WTC11 (cell line): ENCODE measurements at regions not wholly inside any gene's neighbourhood (a gene's known extent, or its start where the extent isn't known, plus 50 kb on each side); places are given as distances from the start of the nearest gene placed in this dataset.

ENCODE experiments used
- ATAC-seq: fragments of 200-7000 bp; cut with Tn5 transposase; 2 replicates; pipeline ENCODE4 v1.10.0; 2021; ENCODE audit warnings: mild to moderate bottlenecking, moderate library complexity
- CTCF ChIA-PET: fragments of 300-600 bp; sonication (Branson Sonifier 250); formaldehyde crosslinking; loops from one replicate; lab custom pipeline; 2021; ENCODE audit warnings: antibody characterized with exemption; lab: Charles Lee
- POLR2A ChIA-PET: fragments of 350-600 bp; sonication (Branson Sonifier 250); formaldehyde crosslinking; loops from one replicate; lab custom pipeline; 2021; ENCODE audit warnings: antibody characterized with exemption; lab: Charles Lee
- DNase-seq: peaks from one replicate; pipeline ENCODE4 v3.0.0; 2021; ENCODE audit warnings: low spot score
- H3K27ac Mint-ChIP-seq: 2 replicates; pipeline ENCODE4 v1.8.0; 2021; ENCODE audit warnings: mixed read lengths
- H3K27me3 Mint-ChIP-seq: 2 replicates; pipeline ENCODE4 v1.8.0; 2021; ENCODE audit warnings: low read depth, mild to moderate bottlenecking, moderate library complexity, mixed read lengths
- H3K36me3 Mint-ChIP-seq: 2 replicates; pipeline ENCODE4 v1.8.0; 2021; ENCODE audit warnings: mixed read lengths
- H3K4me1 Mint-ChIP-seq: 2 replicates; pipeline ENCODE4 v1.8.0; 2022; ENCODE audit warnings: mixed read lengths
- H3K4me3 Mint-ChIP-seq: 2 replicates; pipeline ENCODE4 v1.8.0; 2021; ENCODE audit warnings: mild to moderate bottlenecking, moderate library complexity, mixed read lengths
- H3K9me3 Mint-ChIP-seq: 2 replicates; pipeline ENCODE4 v1.8.0; 2021; ENCODE audit warnings: mixed read lengths
- AFF4 ChIP-seq: sonication (generic); formaldehyde crosslinking; IDR thresholded peaks from 2 replicates; pipeline ENCODE4 v1.8.1; 2023; ENCODE audit warnings: mild to moderate bottlenecking, missing genetic modification reagents, borderline replicate concordance
- AR ChIP-seq: fragments of 250-450 bp; sonication (Bioruptor Pico); IDR thresholded peaks from 2 replicates; pipeline ENCODE4 v1.9.0; 2021; ENCODE audit warnings: mild to moderate bottlenecking
- CTCF ChIP-seq: fragments of 200-600 bp; IDR thresholded peaks from 2 replicates; pipeline ENCODE4 v1.8.0; 2022; ENCODE audit warnings: antibody characterized with exemption
- E2F4 ChIP-seq: sonication (generic); formaldehyde crosslinking; IDR thresholded peaks from 2 replicates; pipeline ENCODE4 v1.8.1; 2022; ENCODE audit warnings: low read depth, mild to moderate bottlenecking, moderate library complexity, missing genetic modification reagents, borderline replicate concordance
- ETV6 ChIP-seq: sonication (generic); formaldehyde crosslinking; IDR thresholded peaks from 2 replicates; pipeline ENCODE4 v1.8.1; 2022; ENCODE audit warnings: mild to moderate bottlenecking, missing genetic modification reagents
- FOXK1 ChIP-seq: sonication (generic); formaldehyde crosslinking; IDR thresholded peaks from 2 replicates; pipeline ENCODE4 v1.8.0; 2022; ENCODE audit warnings: mild to moderate bottlenecking, moderate library complexity, missing genetic modification reagents
- GRHL2 ChIP-seq: fragments of 250-450 bp; sonication (Bioruptor Pico); IDR thresholded peaks from 2 replicates; pipeline ENCODE4 v1.8.0; 2022; ENCODE audit warnings: mild to moderate bottlenecking, moderate library complexity; ENCODE audit not compliant: insufficient replicate concordance, severe bottlenecking
- HMGXB4 ChIP-seq: sonication (generic); formaldehyde crosslinking; IDR thresholded peaks from 2 replicates; pipeline ENCODE4 v1.8.1; 2023; ENCODE audit warnings: mild to moderate bottlenecking, moderate library complexity, missing genetic modification reagents
- MXD4 ChIP-seq: fragments of 250-450 bp; sonication (Bioruptor Pico); IDR thresholded peaks from 2 replicates; pipeline ENCODE4 v1.8.0; 2021; ENCODE audit warnings: mild to moderate bottlenecking, moderate library complexity, borderline replicate concordance
- NFE2L1 ChIP-seq: sonication (generic); formaldehyde crosslinking; IDR thresholded peaks from 2 replicates; pipeline ENCODE4 v1.8.1; 2023; ENCODE audit warnings: missing genetic modification reagents
- SMAD4 ChIP-seq: sonication (generic); formaldehyde crosslinking; IDR thresholded peaks from 2 replicates; pipeline ENCODE4 v1.8.0; 2022; ENCODE audit warnings: mild to moderate bottlenecking, missing genetic modification reagents
- STAT6 ChIP-seq: sonication (generic); formaldehyde crosslinking; conservative IDR thresholded peaks from 2 replicates; pipeline ENCODE4 v1.8.1; 2023; ENCODE audit warnings: mild to moderate bottlenecking, low read depth, missing genetic modification reagents, moderate library complexity
- TCF7 ChIP-seq: sonication (generic); formaldehyde crosslinking; IDR thresholded peaks from 2 replicates; pipeline ENCODE4 v1.8.0; 2022; ENCODE audit warnings: mild to moderate bottlenecking, low read depth, missing genetic modification reagents, moderate library complexity
- ZNF232 ChIP-seq: sonication (generic); formaldehyde crosslinking; IDR thresholded peaks from 2 replicates; pipeline ENCODE4 v1.8.0; 2022; ENCODE audit warnings: mild to moderate bottlenecking, missing genetic modification reagents

GRCh38 chr5:31049936-31050704 lies 143.4 kb upstream of the CDH6 start (continued):
- TF ChIP-seq CTCF, result no peak
- no peak for TF ChIP-seq GRHL2
- no peak for TF ChIP-seq AFF4
- no peak for TF ChIP-seq AR
- TF ChIP-seq STAT6 (CRISPR knock-in tag), result no peak
- TF ChIP-seq NFE2L1 (CRISPR knock-in tag), result no peak
- no peak for TF ChIP-seq MXD4 (CRISPR knock-in tag)
- TF ChIP-seq E2F4 (CRISPR knock-in tag), result no peak
- no peak for TF ChIP-seq ZNF232 (CRISPR knock-in tag)
- no peak for TF ChIP-seq ETV6 (CRISPR knock-in tag)
- no peak for TF ChIP-seq FOXK1 (CRISPR knock-in tag)

GRCh38 chr5:31049461-31049860 lies 144.0 kb upstream of the CDH6 start:
- DNase-seq (no peak), ATAC-seq (no peak; the same call in 1 of the 2 replicates)
- no peaks in the 10 kb centered on the region for H3K36me3 Mint-ChIP-seq
- ChIA-PET CTCF (interaction anchor here (1.0 kb wide), 1 partner anchor 182 kb away, joined by 3 read pairs; no protein-coding TSS in a partner anchor), POLR2A (no interaction called here)
- H3K27me3 Mint-ChIP-seq, result no peaks in the 10 kb centered on the region
- H3K4me1 Mint-ChIP-seq, result peaks cover 53% of the 10 kb centered on the region
- H3K27ac Mint-ChIP-seq, result no peak overlapping the region
- no peak overlapping the region for H3K4me3 Mint-ChIP-seq
- peaks cover 5% of the 10 kb centered on the region for H3K9me3 Mint-ChIP-seq
- TF ChIP-seq CTCF (no peak), NFE2L1 (CRISPR knock-in tag) (no peak), FOXK1 (CRISPR knock-in tag) (no peak), TCF7 (CRISPR knock-in tag) (no peak), HMGXB4 (CRISPR knock-in tag) (no peak), AR (no peak), SMAD4 (CRISPR knock-in tag) (no peak)
